Tibial artery (tissue), 4 donors: ENCODE measurements at regions not wholly inside any gene's neighbourhood (a gene's known extent, or its start where the extent isn't known, plus 50 kb on each side); places are given as distances from the start of the nearest gene placed in this dataset.

Source experiments
- DNase-seq, 2 donors: peaks; one replicate each; pipeline ENCODE4 v3.0.0-alpha.2; 2019
- H3K27ac ChIP-seq, 2 donors: fragments of 200-600 bp; sonication (generic) in 1 of 2; 1 replicate in 1 of 2; 2 replicates in 1 of 2; pipeline ENCODE4 v1.5.1; 2018 to 2019; ENCODE audit warnings: mild to moderate bottlenecking in 1 of 2
- H3K27me3 ChIP-seq, 2 donors: fragments of 200-600 bp; sonication (generic) in 1 of 2; one replicate each; pipeline versions ENCODE4 v1.5.1 to v1.6.0; 2016 to 2019
- H3K36me3 ChIP-seq, 3 donors: fragments of 200-600 bp; sonication (generic) in 2 of 3; one replicate each; pipeline ENCODE4 v1.5.1; 2016 to 2019; ENCODE audit warnings: mild to moderate bottlenecking in 2 of 3
- H3K4me1 ChIP-seq, 4 donors: fragments of 200-600 bp; sonication (generic) in 2 of 4; 1 replicate in 3 of 4; 2 replicates in 1 of 4; pipeline ENCODE4 v1.5.1; 2016 to 2019
- H3K4me3 ChIP-seq, 2 donors: fragments of 200-600 bp; sonication (generic) in 1 of 2; 1 replicate in 1 of 2; 2 replicates in 1 of 2; pipeline ENCODE4 v1.5.1; 2018 to 2019; ENCODE audit warnings: mild to moderate bottlenecking in 2 of 2
- H3K9me3 ChIP-seq, 3 donors: fragments of 200-600 bp; sonication (generic) in 1 of 3; one replicate each; pipeline ENCODE4 v1.5.1; 2016 to 2019
- intact Hi-C: fragments of 100-400 bp; cut with DNase I; formaldehyde crosslinking; loops from one replicate; pipeline ENCODE4 v1.15.0; 2023; ENCODE audit warnings: low total_unique reads
- TF ChIP-seq, protein P1 (sequence below), 2 experiments: fragments of 200-600 bp in 1 of 2; fragments of 450-650 bp in 1 of 2; IDR thresholded peaks; one replicate each; pipeline ENCODE4 v1.5.1; 2017 to 2019; ENCODE audit warnings: antibody characterized with exemption in 2 of 2, mild to moderate bottlenecking in 1 of 2, moderate library complexity in 1 of 2

DNA sequence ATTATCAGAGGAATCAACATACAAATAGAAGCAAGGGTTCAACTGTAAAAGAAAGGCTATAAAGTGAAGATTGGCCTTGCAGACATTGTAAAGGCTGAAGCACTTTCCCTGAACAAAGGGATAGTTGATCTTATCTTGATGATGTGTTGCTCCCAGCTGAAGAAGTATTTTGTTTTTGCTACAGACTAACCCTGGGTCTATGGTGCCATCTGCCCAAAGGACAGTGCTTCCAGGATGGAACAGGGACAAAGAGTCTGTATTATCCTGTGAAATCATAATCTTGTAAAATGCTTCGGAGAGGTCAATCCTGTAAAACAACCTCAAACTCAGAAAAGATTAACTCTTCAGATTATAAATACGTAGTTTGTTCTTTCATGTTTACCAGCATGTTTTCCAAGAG is 251.7 kb upstream of the ANKRD50 start:
- H3K9me3 ChIP-seq: peaks cover 4 to 10% (median 7%) of the 10 kb centered on the region in 3 donors
- H3K4me3 ChIP-seq: no peak overlapping the region
- H3K36me3 ChIP-seq: peaks cover 0 to 3% (median 0%) of the 10 kb centered on the region in 3 donors
- no peaks in the 10 kb centered on the region for H3K27me3 ChIP-seq
- DNase-seq: no peak
- H3K27ac ChIP-seq: no peak overlapping the region
- TF ChIP-seq, protein P1, sequence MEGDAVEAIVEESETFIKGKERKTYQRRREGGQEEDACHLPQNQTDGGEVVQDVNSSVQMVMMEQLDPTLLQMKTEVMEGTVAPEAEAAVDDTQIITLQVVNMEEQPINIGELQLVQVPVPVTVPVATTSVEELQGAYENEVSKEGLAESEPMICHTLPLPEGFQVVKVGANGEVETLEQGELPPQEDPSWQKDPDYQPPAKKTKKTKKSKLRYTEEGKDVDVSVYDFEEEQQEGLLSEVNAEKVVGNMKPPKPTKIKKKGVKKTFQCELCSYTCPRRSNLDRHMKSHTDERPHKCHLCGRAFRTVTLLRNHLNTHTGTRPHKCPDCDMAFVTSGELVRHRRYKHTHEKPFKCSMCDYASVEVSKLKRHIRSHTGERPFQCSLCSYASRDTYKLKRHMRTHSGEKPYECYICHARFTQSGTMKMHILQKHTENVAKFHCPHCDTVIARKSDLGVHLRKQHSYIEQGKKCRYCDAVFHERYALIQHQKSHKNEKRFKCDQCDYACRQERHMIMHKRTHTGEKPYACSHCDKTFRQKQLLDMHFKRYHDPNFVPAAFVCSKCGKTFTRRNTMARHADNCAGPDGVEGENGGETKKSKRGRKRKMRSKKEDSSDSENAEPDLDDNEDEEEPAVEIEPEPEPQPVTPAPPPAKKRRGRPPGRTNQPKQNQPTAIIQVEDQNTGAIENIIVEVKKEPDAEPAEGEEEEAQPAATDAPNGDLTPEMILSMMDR (IDR thresholded peaks at IDR 0.05): no peak
- H3K4me1 ChIP-seq: no peaks in the 10 kb centered on the region
- intact Hi-C loops: no loop called here

DNA sequence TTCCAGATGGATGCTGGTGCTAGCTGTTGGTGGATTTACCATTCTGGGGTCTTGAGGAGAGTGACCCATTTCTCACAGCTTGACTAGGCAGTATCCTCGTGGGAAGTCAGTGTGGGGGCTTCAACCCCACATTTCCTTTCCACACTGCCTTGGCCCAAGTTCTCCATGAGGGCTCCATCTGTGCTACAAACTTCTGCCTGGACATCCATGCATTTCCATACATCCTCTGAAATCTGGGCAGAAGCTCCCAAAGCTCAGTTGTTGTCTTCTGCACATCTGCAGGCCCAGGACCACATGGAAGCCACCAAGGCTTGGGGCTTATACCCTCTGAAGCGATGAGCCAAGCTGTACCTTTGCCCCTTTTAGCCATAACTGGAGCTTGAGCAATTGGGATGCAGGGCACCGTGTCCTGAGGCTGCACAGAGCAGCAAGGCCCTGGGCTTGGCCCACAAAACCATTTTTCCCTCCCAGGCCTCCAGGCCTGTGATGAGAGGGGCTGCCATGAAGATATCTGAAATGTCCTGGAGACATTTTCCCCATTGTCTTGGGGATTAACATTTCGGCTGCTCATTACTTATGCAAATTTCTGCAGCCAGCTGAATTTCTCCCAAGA is 248.7 kb upstream of the ANKRD50 start:
- H3K4me1 ChIP-seq: no peaks in the 10 kb centered on the region
- H3K27ac ChIP-seq: no peak overlapping the region
- peaks cover 0 to 3% (median 0%) of the 10 kb centered on the region in 3 donors for H3K36me3 ChIP-seq
- H3K9me3 ChIP-seq: peaks cover 4 to 10% (median 7%) of the 10 kb centered on the region in 3 donors
- TF ChIP-seq, protein P1 (IDR thresholded peaks at IDR 0.05): no peak
- no peaks in the 10 kb centered on the region for H3K27me3 ChIP-seq
- DNase-seq: no peak
- no peak overlapping the region for H3K4me3 ChIP-seq
- intact Hi-C loops: no loop called here

DNA sequence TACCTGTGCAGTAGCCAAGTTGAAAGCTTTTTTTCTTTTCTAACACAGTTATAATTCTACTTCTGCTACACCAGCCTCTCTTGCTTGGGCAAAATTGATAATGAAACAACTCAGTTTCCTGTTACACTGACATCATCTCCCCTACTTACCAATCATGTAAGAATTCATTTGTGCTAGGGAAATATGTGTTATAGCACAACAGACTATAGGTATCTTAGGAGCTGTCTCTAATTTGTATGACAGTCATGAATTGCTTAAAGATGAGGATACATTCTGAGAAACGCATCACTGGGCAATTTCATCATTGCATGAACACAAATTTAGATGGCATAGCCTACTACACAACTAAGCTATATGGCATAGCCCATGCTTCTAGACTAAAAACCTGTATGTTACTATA is 246.3 kb upstream of the ANKRD50 start:
- H3K36me3 ChIP-seq: peaks cover 0 to 3% (median 0%) of the 10 kb centered on the region in 3 donors
- H3K4me3 ChIP-seq: no peak overlapping the region
- intact Hi-C loops: no loop called here
- H3K9me3 ChIP-seq: peaks cover 4 to 10% (median 7%) of the 10 kb centered on the region in 3 donors
- no peak for DNase-seq
- H3K27me3 ChIP-seq: no peaks in the 10 kb centered on the region
- TF ChIP-seq, protein P1 (IDR thresholded peaks at IDR 0.05): no peak
- H3K27ac ChIP-seq: no peak overlapping the region
- H3K4me1 ChIP-seq: no peaks in the 10 kb centered on the region

DNA sequence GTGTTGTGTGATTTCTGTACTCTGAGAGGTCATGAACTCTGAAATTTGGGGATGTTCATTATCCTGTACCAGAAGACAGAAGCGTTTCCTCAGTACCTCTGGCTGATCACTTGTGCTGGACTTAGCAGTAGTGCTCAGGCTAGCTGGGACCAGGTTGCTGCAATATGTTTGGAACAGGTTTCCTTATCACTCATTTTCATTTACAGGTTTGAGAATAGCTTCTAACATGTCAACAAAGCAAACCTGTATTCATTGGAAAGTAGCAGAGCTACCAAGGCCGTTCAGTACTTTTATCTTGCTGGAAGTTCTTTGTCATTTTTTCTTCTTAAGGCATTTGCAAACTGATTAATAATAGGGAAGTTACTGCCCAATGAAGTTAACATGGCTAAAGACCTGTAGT is 242.9 kb upstream of the ANKRD50 start:
- TF ChIP-seq, protein P1 (IDR thresholded peaks at IDR 0.05): no peak
- intact Hi-C loops: no loop called here
- no peaks in the 10 kb centered on the region for H3K4me1 ChIP-seq

DNA sequence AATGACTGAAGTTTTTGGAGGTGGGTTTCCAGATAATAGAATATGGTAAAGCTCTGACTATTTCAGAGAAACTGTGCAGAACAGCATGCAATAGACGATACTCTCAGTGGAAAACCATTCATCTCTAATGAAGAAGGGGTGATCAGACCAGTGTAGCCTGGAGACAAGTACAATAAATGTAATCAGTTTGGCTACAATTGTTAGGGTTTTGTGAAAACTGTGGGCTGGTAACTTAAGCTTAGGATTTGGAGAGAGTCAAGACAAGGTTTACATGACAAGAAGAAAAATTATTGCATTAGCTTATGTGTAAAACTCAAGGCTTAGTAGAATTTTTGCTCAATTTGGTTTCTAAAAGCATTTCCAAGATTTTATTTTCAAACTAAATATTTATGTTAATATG is 241.5 kb upstream of the ANKRD50 start:
- H3K9me3 ChIP-seq: no peaks in the 10 kb centered on the region
- intact Hi-C loops: no loop called here
- H3K27ac ChIP-seq: no peak overlapping the region
- H3K4me1 ChIP-seq: peaks cover 0 to under 1% (median 0%) of the 10 kb centered on the region in 4 donors
- no peak for DNase-seq
- H3K36me3 ChIP-seq: no peaks in the 10 kb centered on the region
- no peak overlapping the region for H3K4me3 ChIP-seq
- H3K27me3 ChIP-seq: no peaks in the 10 kb centered on the region
- TF ChIP-seq, protein P1 (IDR thresholded peaks at IDR 0.05): no peak

More for the DNA sequence above, 242.9 kb upstream of the ANKRD50 start:
- H3K36me3 ChIP-seq: no peaks in the 10 kb centered on the region
- DNase-seq: no peak
- no peak overlapping the region for H3K4me3 ChIP-seq
- H3K9me3 ChIP-seq: no peaks in the 10 kb centered on the region
- no peak overlapping the region for H3K27ac ChIP-seq
- H3K27me3 ChIP-seq: no peaks in the 10 kb centered on the region
